ENCODE measurements at regions not wholly inside any gene's neighbourhood (a gene's known extent, or its start where the extent isn't known, plus 50 kb on each side); places are given as distances from the start of the nearest gene placed in this dataset.

DNA sequence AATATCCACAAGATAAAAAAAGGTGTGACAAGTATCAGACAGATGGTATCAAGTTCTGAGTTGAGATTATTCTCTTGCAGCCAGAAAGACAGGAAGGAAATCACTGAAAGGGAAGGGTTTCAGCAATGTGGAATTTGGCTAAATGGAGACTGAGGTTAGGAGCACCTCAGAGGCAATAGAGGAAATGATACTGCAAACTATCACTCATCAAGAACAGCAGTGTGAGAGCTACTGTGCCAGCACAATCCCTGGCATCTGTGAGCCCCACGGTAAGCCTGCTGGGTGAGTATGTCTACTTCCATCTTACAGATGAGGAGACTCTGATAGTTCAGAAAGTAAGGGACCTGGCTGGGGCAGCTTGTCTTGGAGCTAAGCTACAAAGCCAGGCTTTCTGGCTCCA is 162.0 kb downstream of the SALL1 start:
- TF ChIP-seq GABPA (IDR thresholded peaks at IDR 0.05; ENCODE audit: low read depth) (no peak), POLR2AphosphoS5 (IDR thresholded peaks at IDR 0.05; ENCODE audit: low read depth, low read length) (no peak)
- TF ChIP-seq, protein P1, sequence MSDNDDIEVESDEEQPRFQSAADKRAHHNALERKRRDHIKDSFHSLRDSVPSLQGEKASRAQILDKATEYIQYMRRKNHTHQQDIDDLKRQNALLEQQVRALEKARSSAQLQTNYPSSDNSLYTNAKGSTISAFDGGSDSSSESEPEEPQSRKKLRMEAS (IDR thresholded peaks at IDR 0.05; ENCODE audit: low read depth): no peak
- TF ChIP-seq, protein P2, sequence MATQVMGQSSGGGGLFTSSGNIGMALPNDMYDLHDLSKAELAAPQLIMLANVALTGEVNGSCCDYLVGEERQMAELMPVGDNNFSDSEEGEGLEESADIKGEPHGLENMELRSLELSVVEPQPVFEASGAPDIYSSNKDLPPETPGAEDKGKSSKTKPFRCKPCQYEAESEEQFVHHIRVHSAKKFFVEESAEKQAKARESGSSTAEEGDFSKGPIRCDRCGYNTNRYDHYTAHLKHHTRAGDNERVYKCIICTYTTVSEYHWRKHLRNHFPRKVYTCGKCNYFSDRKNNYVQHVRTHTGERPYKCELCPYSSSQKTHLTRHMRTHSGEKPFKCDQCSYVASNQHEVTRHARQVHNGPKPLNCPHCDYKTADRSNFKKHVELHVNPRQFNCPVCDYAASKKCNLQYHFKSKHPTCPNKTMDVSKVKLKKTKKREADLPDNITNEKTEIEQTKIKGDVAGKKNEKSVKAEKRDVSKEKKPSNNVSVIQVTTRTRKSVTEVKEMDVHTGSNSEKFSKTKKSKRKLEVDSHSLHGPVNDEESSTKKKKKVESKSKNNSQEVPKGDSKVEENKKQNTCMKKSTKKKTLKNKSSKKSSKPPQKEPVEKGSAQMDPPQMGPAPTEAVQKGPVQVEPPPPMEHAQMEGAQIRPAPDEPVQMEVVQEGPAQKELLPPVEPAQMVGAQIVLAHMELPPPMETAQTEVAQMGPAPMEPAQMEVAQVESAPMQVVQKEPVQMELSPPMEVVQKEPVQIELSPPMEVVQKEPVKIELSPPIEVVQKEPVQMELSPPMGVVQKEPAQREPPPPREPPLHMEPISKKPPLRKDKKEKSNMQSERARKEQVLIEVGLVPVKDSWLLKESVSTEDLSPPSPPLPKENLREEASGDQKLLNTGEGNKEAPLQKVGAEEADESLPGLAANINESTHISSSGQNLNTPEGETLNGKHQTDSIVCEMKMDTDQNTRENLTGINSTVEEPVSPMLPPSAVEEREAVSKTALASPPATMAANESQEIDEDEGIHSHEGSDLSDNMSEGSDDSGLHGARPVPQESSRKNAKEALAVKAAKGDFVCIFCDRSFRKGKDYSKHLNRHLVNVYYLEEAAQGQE (IDR thresholded peaks at IDR 0.05; ENCODE audit: low read depth, low read length): no peak
- TF ChIP-seq, protein P3, sequence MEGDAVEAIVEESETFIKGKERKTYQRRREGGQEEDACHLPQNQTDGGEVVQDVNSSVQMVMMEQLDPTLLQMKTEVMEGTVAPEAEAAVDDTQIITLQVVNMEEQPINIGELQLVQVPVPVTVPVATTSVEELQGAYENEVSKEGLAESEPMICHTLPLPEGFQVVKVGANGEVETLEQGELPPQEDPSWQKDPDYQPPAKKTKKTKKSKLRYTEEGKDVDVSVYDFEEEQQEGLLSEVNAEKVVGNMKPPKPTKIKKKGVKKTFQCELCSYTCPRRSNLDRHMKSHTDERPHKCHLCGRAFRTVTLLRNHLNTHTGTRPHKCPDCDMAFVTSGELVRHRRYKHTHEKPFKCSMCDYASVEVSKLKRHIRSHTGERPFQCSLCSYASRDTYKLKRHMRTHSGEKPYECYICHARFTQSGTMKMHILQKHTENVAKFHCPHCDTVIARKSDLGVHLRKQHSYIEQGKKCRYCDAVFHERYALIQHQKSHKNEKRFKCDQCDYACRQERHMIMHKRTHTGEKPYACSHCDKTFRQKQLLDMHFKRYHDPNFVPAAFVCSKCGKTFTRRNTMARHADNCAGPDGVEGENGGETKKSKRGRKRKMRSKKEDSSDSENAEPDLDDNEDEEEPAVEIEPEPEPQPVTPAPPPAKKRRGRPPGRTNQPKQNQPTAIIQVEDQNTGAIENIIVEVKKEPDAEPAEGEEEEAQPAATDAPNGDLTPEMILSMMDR (IDR thresholded peaks at IDR 0.05): no peak

Measured in SK-N-SH (cell line).